GM06990 (cell line): ENCODE measurements at regions not wholly inside any gene's neighbourhood (a gene's known extent, or its start where the extent isn't known, plus 50 kb on each side); places are given as distances from the start of the nearest gene placed in this dataset.

Source experiments
- DNase-seq: peaks from one replicate; pipeline ENCODE4 v3.0.0-alpha.2; 2011; ENCODE audit not compliant: insufficient read length; ENCODE audit errors: extremely low read depth
- H3K27me3 ChIP-seq: replicated peaks from 2 replicates; pipeline ENCODE4 v1.6.0; 2011; ENCODE audit warnings: low read length; ENCODE audit not compliant: control insufficient read depth, insufficient read depth
- H3K36me3 ChIP-seq: 2 replicates; pipeline ENCODE4 v1.5.1; 2011; ENCODE audit warnings: low read length; ENCODE audit not compliant: control insufficient read depth, insufficient read depth
- H3K4me3 ChIP-seq: replicated peaks from 2 replicates; pipeline ENCODE4 v1.5.1; 2011; ENCODE audit warnings: low read depth, mild to moderate bottlenecking, control low read depth, low read length
- CTCF ChIP-seq: IDR thresholded peaks from 2 replicates; pipeline ENCODE4 v1.5.1; 2011; ENCODE audit warnings: low read length, control low read depth, mild to moderate bottlenecking, inconsistent platforms; ENCODE audit not compliant: insufficient read depth, poor library complexity, severe bottlenecking

GRCh38 chr2:103338819-103339218 lies 577.0 kb downstream of the TMEM182 start:
- H3K27me3 ChIP-seq = no peaks in the 10 kb centered on the region
- H3K4me3 ChIP-seq = no peak overlapping the region
- no peak for DNase-seq
- no peak for TF ChIP-seq CTCF
- no peaks in the 10 kb centered on the region for H3K36me3 ChIP-seq

GRCh38 chr2:103346780-103347179 lies 584.9 kb downstream of the TMEM182 start:
- no peak overlapping the region for H3K4me3 ChIP-seq
- TF ChIP-seq CTCF = no peak
- DNase-seq = no peak
- H3K27me3 ChIP-seq = no peaks in the 10 kb centered on the region
- no peaks in the 10 kb centered on the region for H3K36me3 ChIP-seq

- no peak for TF ChIP-seq CTCF
- H3K4me3 ChIP-seq = no peak overlapping the region
- H3K36me3 ChIP-seq = no peaks in the 10 kb centered on the region
- DNase-seq = no peak
- H3K27me3 ChIP-seq = no peaks in the 10 kb centered on the region
These were observed 591.9 kb downstream of the TMEM182 start for GRCh38 chr2:103353774-103354173.

- no peak for TF ChIP-seq CTCF
- Histone ChIP-seq H3K27me3 (no peaks in the 10 kb centered on the region), H3K4me3 (no peak overlapping the region), H3K36me3 (no peaks in the 10 kb centered on the region)
- no peak for DNase-seq
These were observed 593.5 kb downstream of the TMEM182 start for GRCh38 chr2:103355287-103355686.

GRCh38 chr2:103361712-103362111 lies 599.9 kb downstream of the TMEM182 start:
- no peak for TF ChIP-seq CTCF
- Histone ChIP-seq H3K27me3 (no peaks in the 10 kb centered on the region), H3K36me3 (no peaks in the 10 kb centered on the region), H3K4me3 (no peak overlapping the region)
- DNase-seq = no peak

- no peaks in the 10 kb centered on the region for H3K36me3 ChIP-seq
These were observed 601.8 kb downstream of the TMEM182 start for GRCh38 chr2:103363639-103364038.

More at GRCh38 chr2:103363639-103364038, 601.8 kb downstream of the TMEM182 start:
- Histone ChIP-seq H3K4me3 (no peak overlapping the region), H3K27me3 (no peaks in the 10 kb centered on the region)
- TF ChIP-seq CTCF = no peak
- no peak for DNase-seq
